Fibroblast of the aortic adventitia (primary cell): ENCODE measurements at regions not wholly inside any gene's neighbourhood (a gene's known extent, or its start where the extent isn't known, plus 50 kb on each side); places are given as distances from the start of the nearest gene placed in this dataset.

Experiments
- DNase-seq: peaks from one replicate; pipeline ENCODE4 v3.0.0-alpha.2; 2010; ENCODE audit warnings: low read depth
- H3K4me3 ChIP-seq: 2 replicates; pipeline ENCODE4 v1.5.1; 2011; ENCODE audit warnings: low read depth, mild to moderate bottlenecking, control low read depth, low read length, moderate library complexity
- TF ChIP-seq, protein P1 (sequence below): IDR thresholded peaks from 2 replicates; pipeline ENCODE4 v1.5.1; 2011; ENCODE audit warnings: mild to moderate bottlenecking, low read length, control low read depth, inconsistent platforms; ENCODE audit not compliant: insufficient read depth

DNA sequence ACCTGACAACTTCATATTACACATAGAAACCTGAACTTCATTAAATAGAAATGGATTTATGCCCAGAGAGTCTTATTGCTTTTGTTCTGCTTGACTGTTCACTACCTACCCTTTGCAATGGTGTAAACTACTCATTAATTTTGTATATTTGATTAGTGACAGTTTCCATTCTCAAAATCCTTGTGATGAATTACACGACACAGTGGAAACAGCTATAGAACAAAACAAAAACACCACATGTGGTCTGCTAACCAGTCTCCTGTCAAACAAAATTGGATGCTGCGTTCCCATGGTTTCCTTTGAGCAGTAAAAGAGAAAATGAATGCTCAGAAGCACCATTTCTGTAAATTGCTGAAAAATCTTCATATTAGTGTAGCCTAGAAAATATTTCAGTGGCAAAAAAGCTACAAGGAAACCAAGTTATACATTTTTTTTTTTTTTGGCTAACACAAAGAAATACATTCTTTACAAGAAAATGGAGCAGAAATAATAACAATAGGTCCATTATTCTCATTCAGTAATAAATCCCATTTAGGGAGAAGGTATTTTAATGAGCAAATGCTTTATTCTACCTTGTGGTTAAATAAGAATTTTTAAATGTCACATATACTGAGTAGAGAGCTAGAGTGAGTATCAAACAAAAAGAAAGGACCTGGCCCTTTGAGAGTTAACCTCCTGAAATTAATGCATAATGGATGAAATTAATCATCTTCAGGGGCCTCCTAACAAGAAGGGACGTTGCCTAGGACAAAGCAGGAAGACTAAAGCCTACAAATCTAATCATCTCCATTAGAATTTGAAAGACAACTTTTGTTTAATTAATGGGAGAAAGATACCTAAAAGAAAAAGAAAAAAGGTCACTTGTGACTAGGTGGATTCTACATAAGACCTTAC, 355.1 kb upstream of the ZC3H15 start:
- TF ChIP-seq, protein P1, sequence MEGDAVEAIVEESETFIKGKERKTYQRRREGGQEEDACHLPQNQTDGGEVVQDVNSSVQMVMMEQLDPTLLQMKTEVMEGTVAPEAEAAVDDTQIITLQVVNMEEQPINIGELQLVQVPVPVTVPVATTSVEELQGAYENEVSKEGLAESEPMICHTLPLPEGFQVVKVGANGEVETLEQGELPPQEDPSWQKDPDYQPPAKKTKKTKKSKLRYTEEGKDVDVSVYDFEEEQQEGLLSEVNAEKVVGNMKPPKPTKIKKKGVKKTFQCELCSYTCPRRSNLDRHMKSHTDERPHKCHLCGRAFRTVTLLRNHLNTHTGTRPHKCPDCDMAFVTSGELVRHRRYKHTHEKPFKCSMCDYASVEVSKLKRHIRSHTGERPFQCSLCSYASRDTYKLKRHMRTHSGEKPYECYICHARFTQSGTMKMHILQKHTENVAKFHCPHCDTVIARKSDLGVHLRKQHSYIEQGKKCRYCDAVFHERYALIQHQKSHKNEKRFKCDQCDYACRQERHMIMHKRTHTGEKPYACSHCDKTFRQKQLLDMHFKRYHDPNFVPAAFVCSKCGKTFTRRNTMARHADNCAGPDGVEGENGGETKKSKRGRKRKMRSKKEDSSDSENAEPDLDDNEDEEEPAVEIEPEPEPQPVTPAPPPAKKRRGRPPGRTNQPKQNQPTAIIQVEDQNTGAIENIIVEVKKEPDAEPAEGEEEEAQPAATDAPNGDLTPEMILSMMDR, result no peak
- no peak for DNase-seq
- no peak overlapping the region for H3K4me3 ChIP-seq

DNA sequence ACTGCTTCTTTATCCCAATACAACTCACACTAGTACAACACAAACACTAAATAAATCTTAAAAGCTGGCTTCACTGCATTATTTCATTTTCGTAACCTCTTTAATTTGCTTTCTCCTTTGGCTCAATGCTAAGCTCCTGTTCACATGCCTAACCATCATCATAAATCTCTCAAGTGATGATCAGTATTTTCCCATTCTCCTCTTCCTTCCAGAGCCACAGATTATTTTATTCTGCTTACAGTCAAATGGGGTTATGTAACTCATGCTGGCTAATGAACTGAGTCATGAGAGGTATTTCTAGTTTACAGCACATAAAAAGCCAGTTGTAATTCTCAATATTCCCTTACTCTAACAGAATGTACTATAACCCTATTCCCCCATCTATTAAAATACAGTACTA, 350.4 kb upstream of the ZC3H15 start:
- TF ChIP-seq, protein P1, result no peak
- H3K4me3 ChIP-seq, result no peak overlapping the region
- peak; percentile 17 for DNase-seq

DNA sequence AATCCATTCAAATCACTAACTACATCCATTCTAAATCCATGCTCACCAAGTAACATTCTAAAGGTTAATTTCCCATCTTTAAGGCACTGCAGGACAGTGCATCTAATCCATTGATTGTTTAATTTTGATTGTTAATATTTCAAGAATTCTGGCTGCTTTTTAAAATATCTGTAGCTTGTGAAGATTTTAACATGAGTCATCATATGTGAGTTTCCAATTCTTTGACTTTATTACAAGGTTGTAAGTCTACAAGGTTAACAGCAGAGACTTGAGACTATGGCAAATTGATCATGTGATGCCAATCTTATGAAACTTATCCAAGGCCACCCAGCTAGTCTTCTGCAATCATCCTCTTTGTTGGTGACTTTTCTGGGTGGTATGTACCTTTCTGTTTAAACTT, 349.2 kb upstream of the ZC3H15 start:
- H3K4me3 ChIP-seq, result no peak overlapping the region
- TF ChIP-seq, protein P1, result no peak
- no peak for DNase-seq

DNA sequence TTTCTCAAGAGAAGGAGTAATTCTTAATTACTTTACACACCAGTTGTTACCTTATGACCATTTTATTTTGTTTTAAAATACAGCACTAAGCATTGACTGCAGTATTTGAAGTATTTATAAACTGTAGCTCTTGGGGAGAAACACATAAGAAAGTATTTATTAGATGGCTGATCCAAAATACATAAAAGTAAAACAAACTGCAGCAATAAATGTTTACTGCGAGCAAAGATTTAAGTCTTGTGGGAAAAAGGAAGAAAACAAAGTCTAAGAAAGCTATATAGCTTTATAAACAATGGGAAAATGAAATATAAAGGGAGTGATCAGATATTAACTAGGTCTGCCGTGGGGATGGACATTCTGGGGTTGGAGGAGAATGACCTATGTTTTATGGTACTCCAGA, 347.2 kb upstream of the ZC3H15 start:
- H3K4me3 ChIP-seq, result no peak overlapping the region
- no peak for DNase-seq
- TF ChIP-seq, protein P1, result no peak

DNA sequence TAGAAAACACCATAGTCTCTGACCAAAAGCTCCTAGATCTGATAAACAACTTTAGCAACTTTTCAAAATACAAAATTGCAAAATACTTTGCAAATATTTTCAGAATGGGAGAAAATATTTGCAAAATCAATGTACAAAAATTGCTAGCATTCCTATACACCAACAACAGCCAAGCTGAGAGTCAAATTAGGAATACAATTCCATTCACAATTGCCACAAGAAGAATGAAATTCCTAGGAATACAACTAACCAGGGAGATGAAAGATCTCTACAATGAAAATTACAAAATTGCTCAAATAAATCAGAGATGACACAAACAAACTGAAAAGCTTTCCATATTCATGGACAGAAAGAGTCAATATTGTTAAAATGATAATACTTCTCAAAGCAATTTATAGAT, 327.0 kb upstream of the ZC3H15 start:
- DNase-seq, result no peak
- TF ChIP-seq, protein P1, result no peak
- no peak overlapping the region for H3K4me3 ChIP-seq

DNA sequence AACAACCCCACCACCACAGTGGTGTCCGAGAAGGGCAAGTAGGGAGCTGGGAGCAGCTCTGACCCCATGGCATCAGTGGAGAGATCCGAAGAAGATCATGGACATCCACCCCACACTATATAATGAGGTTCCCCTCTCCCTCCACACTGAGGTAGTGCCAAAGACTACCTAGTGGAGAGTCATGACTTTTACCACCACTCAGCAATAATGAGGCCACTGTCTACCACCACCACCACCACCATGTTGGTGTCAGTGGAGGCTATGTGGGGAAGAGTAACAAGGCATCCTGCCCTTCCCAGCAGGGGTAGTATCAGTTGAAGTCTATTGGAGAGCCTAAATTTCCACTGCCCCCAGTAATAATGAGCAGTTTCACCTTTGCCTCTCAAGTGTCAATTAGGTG, 321.7 kb upstream of the ZC3H15 start:
- TF ChIP-seq, protein P1, result no peak
- no peak overlapping the region for H3K4me3 ChIP-seq
- no peak for DNase-seq
